Parathyroid adenoma (tissue), 2 donors: ENCODE measurements at regions not wholly inside any gene's neighbourhood (a gene's known extent, or its start where the extent isn't known, plus 50 kb on each side); places are given as distances from the start of the nearest gene placed in this dataset.

Experiments used
- H2AFZ ChIP-seq: fragments of 300-600 bp; sonication (generic); one replicate; pipeline ENCODE4 v1.7.0; 2017; ENCODE audit warnings: antibody characterized with exemption, mild to moderate bottlenecking
- H3K27ac ChIP-seq: fragments of 300-600 bp; sonication (generic); one replicate; pipeline ENCODE4 v1.7.0; 2017
- H3K27me3 ChIP-seq: fragments of 300-600 bp; sonication (generic); one replicate; pipeline ENCODE4 v1.7.0; 2017; ENCODE audit warnings: low read length; ENCODE audit not compliant: control insufficient read depth, insufficient read depth
- H3K36me3 ChIP-seq: fragments of 300-600 bp; sonication (generic); one replicate; pipeline ENCODE4 v1.7.0; 2017; ENCODE audit warnings: low read length; ENCODE audit not compliant: control insufficient read depth, insufficient read depth
- H3K4me1 ChIP-seq: fragments of 300-600 bp; sonication (generic); one replicate; pipeline ENCODE4 v1.7.0; 2017; ENCODE audit warnings: control low read depth
- H3K4me2 ChIP-seq: fragments of 300-600 bp; sonication (generic); one replicate; pipeline ENCODE4 v1.7.0; 2017; ENCODE audit warnings: low read length
- H3K4me3 ChIP-seq: fragments of 300-600 bp; sonication (generic); one replicate; pipeline ENCODE4 v1.7.0; 2017; ENCODE audit warnings: low read depth, low read length
- H3K79me2 ChIP-seq: fragments of 300-600 bp; sonication (generic); one replicate; pipeline ENCODE4 v1.7.0; 2017; ENCODE audit warnings: control low read depth
- H3K9ac ChIP-seq: fragments of 300-600 bp; sonication (generic); one replicate; pipeline ENCODE4 v1.7.0; 2017; ENCODE audit warnings: mild to moderate bottlenecking
- H3K9me3 ChIP-seq: fragments of 300-600 bp; sonication (generic); one replicate; pipeline ENCODE4 v1.7.0; 2017; ENCODE audit warnings: low read length; ENCODE audit not compliant: control insufficient read depth
- CTCF ChIP-seq: fragments of 300-600 bp; sonication (generic); IDR thresholded peaks from one replicate; pipeline ENCODE4 v1.7.0; 2017; ENCODE audit warnings: antibody characterized with exemption, mild to moderate bottlenecking
- donor health status: primary hyperparathyroidism.

- Histone ChIP-seq H2AFZ (no peak overlapping the region), H3K4me2 (no peak overlapping the region), H3K27ac (no peak overlapping the region), H3K79me2 (no peaks in the 10 kb centered on the region), H3K27me3 (no peaks in the 10 kb centered on the region), H3K9me3 (no peaks in the 10 kb centered on the region), H3K4me3 (no peak overlapping the region), H3K4me1 (no peaks in the 10 kb centered on the region), H3K36me3 (no peaks in the 10 kb centered on the region), H3K9ac (no peak overlapping the region)
- TF ChIP-seq CTCF = no peak
These were observed 414.8 kb upstream of the CCNH start for GRCh38 chr5:87827539-87827938.

- no peak for TF ChIP-seq CTCF
- H3K9ac ChIP-seq = no peak overlapping the region
- H3K4me1 ChIP-seq = no peaks in the 10 kb centered on the region
- no peak overlapping the region for H3K4me3 ChIP-seq
- H3K79me2 ChIP-seq = no peaks in the 10 kb centered on the region
- H3K27me3 ChIP-seq = no peaks in the 10 kb centered on the region
- H3K4me2 ChIP-seq = no peak overlapping the region
- H3K27ac ChIP-seq = no peak overlapping the region
- H3K36me3 ChIP-seq = no peaks in the 10 kb centered on the region
- H2AFZ ChIP-seq = no peak overlapping the region
- no peaks in the 10 kb centered on the region for H3K9me3 ChIP-seq
These were observed 413.8 kb upstream of the CCNH start for GRCh38 chr5:87826507-87826906.

- H3K4me3 ChIP-seq = no peak overlapping the region
- no peak overlapping the region for H3K4me2 ChIP-seq
- TF ChIP-seq CTCF = no peak
- H2AFZ ChIP-seq = no peak overlapping the region
- H3K79me2 ChIP-seq = no peaks in the 10 kb centered on the region
- H3K27me3 ChIP-seq = no peaks in the 10 kb centered on the region
- no peaks in the 10 kb centered on the region for H3K36me3 ChIP-seq
- H3K27ac ChIP-seq = no peak overlapping the region
- H3K4me1 ChIP-seq = no peaks in the 10 kb centered on the region
- no peaks in the 10 kb centered on the region for H3K9me3 ChIP-seq
- H3K9ac ChIP-seq = no peak overlapping the region
These were observed 412.9 kb upstream of the CCNH start for GRCh38 chr5:87825583-87825982.

GRCh38 chr5:87807783-87808182 is 395.1 kb upstream of the CCNH start:
- no peaks in the 10 kb centered on the region for H3K36me3 ChIP-seq
- H3K27ac ChIP-seq = no peak overlapping the region
- H3K27me3 ChIP-seq = no peaks in the 10 kb centered on the region
- H3K9ac ChIP-seq = no peak overlapping the region
- no peaks in the 10 kb centered on the region for H3K9me3 ChIP-seq
- H3K4me1 ChIP-seq = no peaks in the 10 kb centered on the region
- H2AFZ ChIP-seq = no peak overlapping the region
- H3K4me2 ChIP-seq = no peak overlapping the region
- TF ChIP-seq CTCF = no peak
- no peaks in the 10 kb centered on the region for H3K79me2 ChIP-seq
- H3K4me3 ChIP-seq = no peak overlapping the region

GRCh38 chr5:87803352-87803751 is 390.6 kb upstream of the CCNH start:
- Histone ChIP-seq H3K4me1 (no peaks in the 10 kb centered on the region), H3K4me3 (no peak overlapping the region), H3K9ac (no peak overlapping the region), H3K27me3 (peaks cover 4% of the 10 kb centered on the region), H3K4me2 (no peak overlapping the region), H3K36me3 (no peaks in the 10 kb centered on the region), H2AFZ (no peak overlapping the region), H3K9me3 (no peaks in the 10 kb centered on the region), H3K27ac (no peak overlapping the region), H3K79me2 (no peaks in the 10 kb centered on the region)
- TF ChIP-seq CTCF = no peak
